Peyer's patch (tissue), 4 donors: ENCODE measurements at regions not wholly inside any gene's neighbourhood (a gene's known extent, or its start where the extent isn't known, plus 50 kb on each side); places are given as distances from the start of the nearest gene placed in this dataset.

ENCODE experiments used
- DNase-seq, 3 donors: peaks; one replicate each; pipeline ENCODE4 v3.0.0-alpha.2; 2017 to 2019
- H3K27ac ChIP-seq, 4 donors: fragments of 200-600 bp; sonication (generic); one replicate each; pipeline ENCODE4 v1.5.1; 2016 to 2019
- H3K27me3 ChIP-seq, 2 donors: fragments of 200-600 bp; sonication (generic); one replicate each; pipeline ENCODE4 v1.5.1; 2019
- H3K36me3 ChIP-seq, 3 donors: fragments of 200-600 bp; sonication (generic); one replicate each; pipeline ENCODE4 v1.5.1; 2016 to 2019
- H3K4me1 ChIP-seq, 4 donors: fragments of 200-600 bp; sonication (generic); one replicate each; pipeline ENCODE4 v1.5.1; 2016 to 2019
- H3K4me3 ChIP-seq, 4 donors: fragments of 200-600 bp; sonication (generic); 1 replicate in 3 of 4; 2 replicates in 1 of 4; pipeline ENCODE4 v1.5.1; 2016 to 2019; ENCODE audit warnings: mild to moderate bottlenecking in 1 of 4
- H3K9me3 ChIP-seq, 4 donors: fragments of 200-600 bp; sonication (generic); one replicate each; pipeline ENCODE4 v1.5.1; 2016 to 2019; ENCODE audit warnings: mild to moderate bottlenecking in 1 of 4
- POLR2A ChIP-seq, 2 donors: fragments of 450-650 bp; IDR thresholded peaks; one replicate each; pipeline ENCODE4 v1.5.1; 2017; ENCODE audit warnings: antibody characterized with exemption in 2 of 2, mild to moderate bottlenecking in 2 of 2, moderate library complexity in 2 of 2
- TF ChIP-seq, protein P1 (sequence below), 6 experiments: fragments of 450-650 bp in 4 of 6; fragments of 200-600 bp in 2 of 6; sonication (generic) in 1 of 6; IDR thresholded peaks; one replicate each; pipeline ENCODE4 v1.5.1; 2017 to 2019; ENCODE audit warnings: antibody characterized with exemption in 6 of 6, mild to moderate bottlenecking in 3 of 6, moderate library complexity in 1 of 6

DNA sequence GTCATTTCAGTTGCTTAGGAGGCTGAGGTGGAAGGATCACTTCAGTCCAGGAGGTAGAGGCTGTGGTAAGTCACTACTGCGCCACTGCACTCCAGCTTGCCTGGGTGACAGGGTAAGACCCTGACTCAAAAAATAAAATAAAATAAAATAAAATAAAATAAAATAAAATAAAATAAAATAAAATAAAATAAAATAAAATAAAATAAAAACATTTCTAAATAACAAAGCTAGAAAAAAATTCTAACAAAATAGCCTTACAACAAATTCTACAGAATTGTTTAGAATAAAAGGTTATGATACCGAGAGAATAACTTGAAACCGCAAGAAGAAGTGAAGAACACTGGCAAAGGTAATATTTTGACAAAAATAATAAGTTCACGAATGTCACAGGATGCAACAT lies 794.3 kb downstream of the NR2F2 start:
- Histone ChIP-seq H3K4me3 (no peak overlapping the region), H3K36me3 (no peaks in the 10 kb centered on the region), H3K9me3 (no peaks in the 10 kb centered on the region), H3K27ac (no peak overlapping the region), H3K4me1 (no peaks in the 10 kb centered on the region), H3K27me3 (no peaks in the 10 kb centered on the region)
- no peak for DNase-seq
- TF ChIP-seq, protein P1, sequence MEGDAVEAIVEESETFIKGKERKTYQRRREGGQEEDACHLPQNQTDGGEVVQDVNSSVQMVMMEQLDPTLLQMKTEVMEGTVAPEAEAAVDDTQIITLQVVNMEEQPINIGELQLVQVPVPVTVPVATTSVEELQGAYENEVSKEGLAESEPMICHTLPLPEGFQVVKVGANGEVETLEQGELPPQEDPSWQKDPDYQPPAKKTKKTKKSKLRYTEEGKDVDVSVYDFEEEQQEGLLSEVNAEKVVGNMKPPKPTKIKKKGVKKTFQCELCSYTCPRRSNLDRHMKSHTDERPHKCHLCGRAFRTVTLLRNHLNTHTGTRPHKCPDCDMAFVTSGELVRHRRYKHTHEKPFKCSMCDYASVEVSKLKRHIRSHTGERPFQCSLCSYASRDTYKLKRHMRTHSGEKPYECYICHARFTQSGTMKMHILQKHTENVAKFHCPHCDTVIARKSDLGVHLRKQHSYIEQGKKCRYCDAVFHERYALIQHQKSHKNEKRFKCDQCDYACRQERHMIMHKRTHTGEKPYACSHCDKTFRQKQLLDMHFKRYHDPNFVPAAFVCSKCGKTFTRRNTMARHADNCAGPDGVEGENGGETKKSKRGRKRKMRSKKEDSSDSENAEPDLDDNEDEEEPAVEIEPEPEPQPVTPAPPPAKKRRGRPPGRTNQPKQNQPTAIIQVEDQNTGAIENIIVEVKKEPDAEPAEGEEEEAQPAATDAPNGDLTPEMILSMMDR (IDR thresholded peaks at IDR 0.05) = no peak
- TF ChIP-seq POLR2A (IDR thresholded peaks at IDR 0.05) = no peak

DNA sequence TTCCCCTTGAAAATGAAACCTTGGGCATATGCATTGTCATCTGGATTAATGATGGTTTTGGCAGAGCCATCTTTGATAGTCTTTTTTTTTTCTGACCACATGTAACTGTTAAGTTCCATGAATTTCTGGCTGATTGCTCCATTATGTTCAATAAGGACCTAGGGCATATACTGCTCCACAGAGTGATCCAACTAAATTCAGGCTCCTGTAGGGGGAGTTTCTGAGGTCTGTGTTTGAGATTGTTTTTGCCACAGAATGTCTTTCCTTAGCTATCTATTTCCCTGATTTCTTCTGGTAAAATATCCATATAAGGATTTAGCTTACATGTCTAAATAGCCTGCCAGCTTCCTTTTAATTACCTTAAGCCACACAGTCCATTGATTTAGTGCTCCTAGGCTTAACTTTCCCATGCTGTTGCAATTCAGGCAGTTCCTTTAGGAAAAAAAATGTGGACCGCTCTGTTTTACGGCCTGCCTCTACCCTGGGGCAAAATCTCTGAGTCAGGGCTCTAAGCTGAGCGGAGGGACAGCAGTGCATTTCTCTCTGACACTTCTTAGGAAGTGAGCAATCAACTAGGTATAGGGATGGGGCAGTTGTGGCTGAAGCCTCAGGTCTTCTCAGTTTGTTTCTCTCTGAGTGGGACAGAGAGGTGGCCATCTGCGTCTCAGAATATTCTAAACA lies 796.2 kb downstream of the NR2F2 start:
- no peak for DNase-seq
- H3K27me3 ChIP-seq = no peaks in the 10 kb centered on the region
- no peak overlapping the region for H3K4me3 ChIP-seq
- no peaks in the 10 kb centered on the region for H3K9me3 ChIP-seq
- no peaks in the 10 kb centered on the region for H3K36me3 ChIP-seq
- TF ChIP-seq POLR2A (IDR thresholded peaks at IDR 0.05) = no peak
- TF ChIP-seq, protein P1 (IDR thresholded peaks at IDR 0.05) = no peak
- H3K27ac ChIP-seq = no peak overlapping the region
- H3K4me1 ChIP-seq = no peaks in the 10 kb centered on the region

DNA sequence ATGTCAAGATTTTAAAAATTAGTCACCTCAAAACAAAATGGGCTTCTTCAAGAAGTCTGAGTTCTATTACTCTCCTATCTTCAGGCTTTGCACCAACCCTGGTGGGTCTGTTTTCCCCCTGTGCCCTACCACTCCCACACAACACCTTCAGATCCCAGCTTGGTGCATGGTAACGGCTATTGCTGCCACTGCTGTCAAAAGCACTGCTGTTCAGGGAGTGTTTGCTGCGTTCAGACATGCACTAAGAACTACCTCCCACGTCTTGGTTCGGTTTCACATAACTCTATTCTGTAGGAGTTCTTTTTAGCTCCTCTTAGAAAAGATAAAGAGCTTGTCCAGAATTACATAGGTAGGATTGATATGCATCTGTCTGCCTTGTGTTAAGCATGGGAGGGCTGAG lies 799.2 kb downstream of the NR2F2 start:
- H3K4me3 ChIP-seq = no peak overlapping the region
- DNase-seq = no peak
- H3K27ac ChIP-seq = no peak overlapping the region
- no peaks in the 10 kb centered on the region for H3K27me3 ChIP-seq
- H3K9me3 ChIP-seq = no peaks in the 10 kb centered on the region
- TF ChIP-seq, protein P1 (IDR thresholded peaks at IDR 0.05) = no peak
- TF ChIP-seq POLR2A (IDR thresholded peaks at IDR 0.05) = no peak
- H3K36me3 ChIP-seq = no peaks in the 10 kb centered on the region
- no peaks in the 10 kb centered on the region for H3K4me1 ChIP-seq

DNA sequence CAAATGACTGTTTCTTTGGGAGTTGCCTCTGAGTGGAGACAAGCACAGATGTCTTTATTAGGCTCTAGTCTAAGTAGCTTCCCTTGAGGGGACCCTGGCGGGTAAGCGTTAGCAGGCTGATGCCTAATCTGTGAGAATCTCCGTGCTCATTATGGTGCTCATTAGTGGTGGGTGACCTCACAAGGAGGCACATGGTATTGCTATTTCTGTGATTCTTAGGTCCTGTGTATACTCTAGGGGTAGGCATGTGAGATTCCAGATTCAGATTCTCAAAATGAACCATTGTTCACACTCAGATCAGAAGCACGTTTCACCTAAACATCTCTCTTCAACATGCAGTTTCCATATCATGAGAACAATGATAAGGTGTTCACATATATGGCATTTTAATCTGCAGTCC lies 809.7 kb downstream of the NR2F2 start:
- Histone ChIP-seq H3K36me3 (no peaks in the 10 kb centered on the region), H3K27me3 (no peaks in the 10 kb centered on the region), H3K9me3 (no peaks in the 10 kb centered on the region), H3K4me1 (no peaks in the 10 kb centered on the region), H3K4me3 (no peak overlapping the region), H3K27ac (no peak overlapping the region)
- TF ChIP-seq, protein P1 (IDR thresholded peaks at IDR 0.05) = no peak
- TF ChIP-seq POLR2A (IDR thresholded peaks at IDR 0.05) = no peak
- DNase-seq = no peak

DNA sequence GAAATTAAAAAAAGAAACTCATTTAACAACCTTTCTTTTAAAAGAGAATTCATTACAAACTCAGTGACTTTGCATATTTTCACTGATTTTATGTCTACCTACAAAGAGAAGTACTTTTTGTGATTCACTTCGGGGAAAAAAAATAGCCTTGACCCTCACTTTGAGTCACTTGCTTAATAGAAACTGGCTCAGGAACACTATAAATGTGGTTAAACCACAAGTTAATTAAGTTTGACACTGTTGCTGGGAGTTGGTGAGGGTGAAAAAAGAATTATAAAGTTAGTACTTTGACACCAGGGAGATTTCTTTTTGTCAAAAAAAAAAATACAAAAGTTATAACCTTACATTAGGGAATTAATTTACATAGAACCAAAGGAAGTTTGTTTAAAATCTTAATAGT lies 810.9 kb downstream of the NR2F2 start:
- H3K27me3 ChIP-seq = no peaks in the 10 kb centered on the region
- no peak overlapping the region for H3K4me3 ChIP-seq
- no peaks in the 10 kb centered on the region for H3K36me3 ChIP-seq
- no peak overlapping the region for H3K27ac ChIP-seq
- no peaks in the 10 kb centered on the region for H3K4me1 ChIP-seq
- no peak for DNase-seq
- TF ChIP-seq POLR2A (IDR thresholded peaks at IDR 0.05) = no peak
- TF ChIP-seq, protein P1 (IDR thresholded peaks at IDR 0.05) = no peak
- H3K9me3 ChIP-seq = no peaks in the 10 kb centered on the region

DNA sequence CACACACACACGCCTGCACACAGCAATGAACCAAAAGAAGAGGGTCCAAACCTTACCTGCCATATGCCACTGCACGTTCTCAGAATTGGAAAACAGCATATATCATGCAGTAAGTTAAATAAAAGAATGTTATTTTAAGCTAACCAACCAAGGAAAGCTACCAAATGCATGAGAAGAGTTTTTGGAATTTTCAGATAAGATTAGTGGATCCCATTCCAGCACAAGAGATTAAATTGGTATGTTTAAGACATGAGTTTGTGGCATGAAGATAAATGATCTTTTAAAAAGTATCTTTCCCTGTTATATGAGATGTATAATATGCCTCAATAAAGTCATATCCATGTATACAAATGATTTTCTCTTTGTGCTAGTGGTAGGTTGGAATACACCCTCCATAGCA lies 811.4 kb downstream of the NR2F2 start:
- no peak for DNase-seq
- Histone ChIP-seq H3K4me1 (no peaks in the 10 kb centered on the region), H3K27me3 (no peaks in the 10 kb centered on the region), H3K4me3 (no peak overlapping the region), H3K36me3 (no peaks in the 10 kb centered on the region), H3K9me3 (no peaks in the 10 kb centered on the region), H3K27ac (no peak overlapping the region)
- TF ChIP-seq POLR2A (IDR thresholded peaks at IDR 0.05) = no peak
- TF ChIP-seq, protein P1 (IDR thresholded peaks at IDR 0.05) = no peak
